GM10266 (cell line): ENCODE measurements at regions not wholly inside any gene's neighbourhood (a gene's known extent, or its start where the extent isn't known, plus 50 kb on each side); places are given as distances from the start of the nearest gene placed in this dataset.
"Not testable (repeated sequence)": the region's sequence is repeated elsewhere in the genome, so short reads cannot be mapped to it uniquely, and the experiment has no call there.

ENCODE experiments used
- DNase-seq: peaks from one replicate; pipeline ENCODE4 v3.0.0; 2012; ENCODE audit errors: extremely low spot score
- TF ChIP-seq, protein P1 (sequence below): IDR thresholded peaks from 2 replicates; pipeline ENCODE4 v1.5.1; 2012; ENCODE audit warnings: mild to moderate bottlenecking, low read depth; ENCODE audit not compliant: control insufficient read depth, insufficient read depth; ENCODE audit errors: missing control alignments

DNA sequence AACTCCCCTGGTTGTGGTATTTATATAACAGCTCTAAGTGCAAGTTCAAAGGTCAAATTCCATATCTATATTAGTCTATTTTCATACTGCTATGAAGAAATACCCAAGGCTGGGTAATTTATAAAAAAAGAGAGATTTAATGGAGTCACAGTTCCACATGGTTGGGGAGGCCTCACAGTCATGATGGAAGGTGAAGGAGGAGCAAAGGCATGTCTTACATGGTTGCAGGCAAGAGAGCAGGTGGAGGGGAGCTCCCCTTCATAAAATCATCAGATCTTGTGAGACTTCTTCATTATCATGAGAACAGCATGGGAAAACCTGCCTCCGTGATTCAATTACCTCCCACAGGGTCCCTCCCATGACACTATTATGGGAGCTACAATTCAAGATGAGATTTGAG, 179.6 kb upstream of the FBXO11 start:
- no peak for DNase-seq
- TF ChIP-seq, protein P1, sequence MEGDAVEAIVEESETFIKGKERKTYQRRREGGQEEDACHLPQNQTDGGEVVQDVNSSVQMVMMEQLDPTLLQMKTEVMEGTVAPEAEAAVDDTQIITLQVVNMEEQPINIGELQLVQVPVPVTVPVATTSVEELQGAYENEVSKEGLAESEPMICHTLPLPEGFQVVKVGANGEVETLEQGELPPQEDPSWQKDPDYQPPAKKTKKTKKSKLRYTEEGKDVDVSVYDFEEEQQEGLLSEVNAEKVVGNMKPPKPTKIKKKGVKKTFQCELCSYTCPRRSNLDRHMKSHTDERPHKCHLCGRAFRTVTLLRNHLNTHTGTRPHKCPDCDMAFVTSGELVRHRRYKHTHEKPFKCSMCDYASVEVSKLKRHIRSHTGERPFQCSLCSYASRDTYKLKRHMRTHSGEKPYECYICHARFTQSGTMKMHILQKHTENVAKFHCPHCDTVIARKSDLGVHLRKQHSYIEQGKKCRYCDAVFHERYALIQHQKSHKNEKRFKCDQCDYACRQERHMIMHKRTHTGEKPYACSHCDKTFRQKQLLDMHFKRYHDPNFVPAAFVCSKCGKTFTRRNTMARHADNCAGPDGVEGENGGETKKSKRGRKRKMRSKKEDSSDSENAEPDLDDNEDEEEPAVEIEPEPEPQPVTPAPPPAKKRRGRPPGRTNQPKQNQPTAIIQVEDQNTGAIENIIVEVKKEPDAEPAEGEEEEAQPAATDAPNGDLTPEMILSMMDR: no peak

GRCh38 chr2:48088994-48089393, 182.7 kb upstream of the FBXO11 start:
- DNase-seq: no peak
- TF ChIP-seq, protein P1: no peak

- TF ChIP-seq, protein P1: no peak
- no peak for DNase-seq
These were observed 183.3 kb upstream of the FBXO11 start for GRCh38 chr2:48089644-48090043.

- TF ChIP-seq, protein P1: no peak
These were observed 186.8 kb upstream of the FBXO11 start for GRCh38 chr2:48092846-48093803.

DNA sequence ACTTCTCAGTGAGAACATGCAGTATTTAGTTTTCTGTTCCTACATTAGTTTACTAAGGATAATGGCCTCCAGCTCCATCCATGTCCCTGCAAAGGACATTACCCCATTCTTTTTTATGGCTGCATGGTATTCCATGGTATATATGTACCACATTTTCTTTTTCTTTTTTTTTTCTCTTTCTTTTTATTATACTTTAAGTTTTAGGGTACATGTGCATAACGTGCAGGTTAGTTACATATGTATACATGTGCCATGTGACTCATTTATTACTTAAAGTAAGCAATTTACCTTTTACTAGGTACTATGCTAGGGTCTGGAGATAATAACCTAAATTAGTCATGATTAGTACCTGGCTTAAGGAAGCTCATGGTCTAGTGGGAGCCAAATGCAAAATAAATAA, 190.5 kb upstream of the FBXO11 start:
- not testable (repeated sequence) for DNase-seq

More at GRCh38 chr2:48092846-48093803, 186.8 kb upstream of the FBXO11 start:
- DNase-seq: no peak

- no peak for DNase-seq
- TF ChIP-seq, protein P1: no peak
These were observed 192.2 kb upstream of the FBXO11 start for GRCh38 chr2:48098539-48098938.

DNA sequence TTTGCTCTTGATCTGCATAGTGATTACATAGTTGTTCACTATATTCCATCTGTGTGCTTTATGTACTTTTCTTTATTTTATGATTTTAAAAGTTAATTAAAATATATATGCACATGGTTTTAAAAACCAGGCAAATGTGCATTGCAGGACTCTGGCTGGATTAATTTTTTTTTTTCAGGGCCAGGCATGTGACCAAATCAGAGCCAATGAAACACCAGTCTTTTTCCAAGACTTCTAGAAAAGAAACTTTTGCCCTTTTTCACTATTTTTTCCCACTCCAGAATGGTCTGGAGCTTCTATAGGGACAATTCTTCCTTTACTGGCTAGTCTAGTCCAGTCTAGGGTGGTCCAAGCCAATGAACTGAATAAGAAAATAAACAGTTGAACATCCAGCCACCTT, 198.1 kb upstream of the FBXO11 start:
- TF ChIP-seq, protein P1: no peak
- no peak for DNase-seq
